GM18526 (cell line): ENCODE measurements at regions not wholly inside any gene's neighbourhood (a gene's known extent, or its start where the extent isn't known, plus 50 kb on each side); places are given as distances from the start of the nearest gene placed in this dataset.

ENCODE experiments used
- POLR2A ChIP-seq: IDR thresholded peaks from 3 replicates; pipeline ENCODE4 v1.6.1; 2011; ENCODE audit not compliant: insufficient read length; ENCODE audit errors: extremely low read depth

- no peak for TF ChIP-seq POLR2A
Measured at GRCh38 chr4:153068751-153069150, 132.6 kb downstream of the FHDC1 start.

DNA sequence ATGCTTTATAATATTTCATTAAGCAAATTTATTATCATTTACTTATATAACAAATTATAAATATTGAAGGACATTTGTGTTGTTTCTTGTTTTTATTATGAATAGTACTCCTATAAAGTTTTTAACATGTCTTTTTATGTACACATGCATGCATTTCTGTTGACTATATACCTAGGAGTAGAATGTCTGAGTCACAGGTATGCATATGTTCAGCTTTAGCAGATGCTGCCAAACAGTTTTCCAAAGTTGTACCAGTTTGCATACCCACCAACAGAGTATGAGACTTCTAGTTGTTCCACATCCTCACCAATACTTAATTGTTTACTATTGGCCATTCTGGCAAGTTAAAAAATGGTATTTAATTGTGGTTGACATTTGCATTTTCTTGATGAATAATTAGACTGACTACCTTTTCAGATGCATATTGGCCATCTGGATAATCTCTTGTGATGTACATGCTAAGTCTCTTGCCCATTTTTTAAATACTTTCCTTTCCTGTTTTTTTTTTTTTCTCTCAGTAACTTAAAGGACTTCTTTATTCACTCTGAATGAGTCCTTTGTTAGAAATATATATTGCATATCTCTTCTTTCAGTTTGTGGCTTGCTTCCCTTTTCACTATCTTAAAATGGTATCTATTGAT lies 132.2 kb upstream of the TRIM2 start:
- TF ChIP-seq POLR2A = no peak

- no peak for TF ChIP-seq POLR2A
Measured at GRCh38 chr4:153072661-153073060, 131.6 kb upstream of the TRIM2 start.

DNA sequence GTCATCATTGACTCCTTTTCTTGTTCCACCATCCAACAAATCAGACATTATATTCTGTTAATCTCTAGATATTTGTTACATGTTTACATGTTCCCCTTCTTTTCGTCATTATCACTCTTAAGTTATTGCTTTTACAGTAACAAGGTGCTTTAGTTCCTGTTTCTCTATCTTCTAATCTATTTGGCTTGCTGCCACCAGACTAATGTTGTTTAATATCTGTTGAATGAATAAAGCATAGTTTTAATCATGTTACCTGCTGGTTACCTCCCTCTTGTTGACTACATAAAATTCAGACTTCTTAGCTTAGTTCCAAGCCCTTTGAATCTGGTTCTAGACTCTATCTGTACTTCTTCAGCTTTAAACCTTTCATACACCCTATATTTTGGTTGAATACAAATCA lies 129.8 kb upstream of the TRIM2 start:
- no peak for TF ChIP-seq POLR2A

- TF ChIP-seq POLR2A = no peak
Measured at GRCh38 chr4:153074936-153075630, 129.2 kb upstream of the TRIM2 start.

DNA sequence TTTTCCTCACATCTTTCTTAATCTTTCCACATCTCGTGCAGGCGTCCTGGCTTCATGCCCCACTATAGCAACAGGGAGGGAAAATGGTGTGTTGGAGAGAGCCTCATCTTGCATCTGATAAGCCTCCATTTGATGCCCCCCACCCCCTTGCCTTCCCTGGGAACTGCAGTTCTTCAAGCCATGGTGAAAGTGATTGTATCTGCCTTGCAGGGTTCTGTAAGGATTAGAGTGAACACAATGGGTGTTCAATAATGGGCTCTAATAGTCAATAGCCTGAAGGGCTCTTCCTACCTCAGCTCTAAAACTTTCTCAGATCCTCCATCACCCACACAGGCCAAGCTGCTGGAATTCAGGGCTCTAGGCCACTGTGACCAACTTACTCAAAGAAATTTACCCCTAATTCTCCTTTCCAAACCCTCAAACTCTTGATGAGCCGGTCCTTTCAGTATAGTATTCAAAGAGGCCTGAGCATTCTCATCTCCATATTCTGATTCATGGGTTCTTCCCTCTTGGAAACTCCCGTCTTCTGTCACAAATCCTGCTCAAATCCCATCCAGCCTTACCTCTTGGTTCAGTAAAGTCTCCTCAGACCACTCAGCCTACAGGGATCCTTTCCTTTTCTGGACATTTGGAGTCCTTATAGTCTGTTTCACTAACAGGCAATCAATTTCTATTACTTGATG lies 128.3 kb upstream of the TRIM2 start:
- TF ChIP-seq POLR2A = no peak

DNA sequence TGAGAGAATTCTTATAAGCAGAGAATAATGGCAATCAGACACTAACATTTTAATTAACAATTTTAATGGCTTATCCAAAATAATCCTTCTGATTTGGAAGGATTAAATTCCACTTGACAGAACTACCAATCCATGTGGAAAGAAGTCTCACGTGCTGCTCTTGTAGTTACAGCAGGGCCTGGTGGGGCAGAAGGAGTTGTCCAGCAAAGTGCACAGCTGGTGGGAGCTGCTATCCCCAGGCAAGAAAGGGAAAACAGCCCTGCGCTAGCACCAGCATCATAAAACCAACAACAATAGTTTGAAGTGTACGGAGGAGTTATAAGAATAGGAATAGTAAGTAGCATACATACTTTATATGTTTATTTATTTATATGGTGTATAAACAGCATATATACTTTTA lies 127.4 kb upstream of the TRIM2 start:
- no peak for TF ChIP-seq POLR2A

DNA sequence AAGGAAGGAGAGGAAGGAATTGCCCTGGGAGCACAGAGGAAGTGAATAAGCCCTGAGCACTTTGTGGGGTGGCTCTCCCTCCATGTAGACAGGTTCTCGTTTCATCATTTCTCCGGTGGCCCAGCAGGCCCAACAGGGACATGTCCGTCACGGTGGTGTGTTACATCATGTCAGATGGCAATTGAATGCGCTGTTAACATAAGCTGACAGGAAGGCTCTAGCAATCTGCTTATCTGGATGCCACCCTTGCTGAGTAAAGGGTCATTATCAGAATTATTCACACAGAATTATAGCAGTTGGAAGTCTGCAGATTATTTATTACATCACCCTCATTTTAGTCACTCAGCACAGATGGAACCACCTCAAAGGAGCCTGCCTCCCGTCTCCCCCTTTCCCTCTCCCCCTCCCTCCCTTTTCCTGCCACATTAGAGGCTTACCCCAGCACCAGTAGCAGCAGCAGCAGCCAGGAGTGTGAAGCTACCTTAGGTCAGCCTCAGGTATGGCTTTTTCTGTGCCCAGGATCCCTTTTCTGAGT lies 124.3 kb upstream of the TRIM2 start:
- TF ChIP-seq POLR2A = no peak

- TF ChIP-seq POLR2A = no peak
Measured at GRCh38 chr4:153081006-153081580, 123.2 kb upstream of the TRIM2 start.

- no peak for TF ChIP-seq POLR2A
Measured at GRCh38 chr4:153081693-153082092, 122.5 kb upstream of the TRIM2 start.

- no peak for TF ChIP-seq POLR2A
Measured at GRCh38 chr4:153082322-153083301, 121.6 kb upstream of the TRIM2 start.

DNA sequence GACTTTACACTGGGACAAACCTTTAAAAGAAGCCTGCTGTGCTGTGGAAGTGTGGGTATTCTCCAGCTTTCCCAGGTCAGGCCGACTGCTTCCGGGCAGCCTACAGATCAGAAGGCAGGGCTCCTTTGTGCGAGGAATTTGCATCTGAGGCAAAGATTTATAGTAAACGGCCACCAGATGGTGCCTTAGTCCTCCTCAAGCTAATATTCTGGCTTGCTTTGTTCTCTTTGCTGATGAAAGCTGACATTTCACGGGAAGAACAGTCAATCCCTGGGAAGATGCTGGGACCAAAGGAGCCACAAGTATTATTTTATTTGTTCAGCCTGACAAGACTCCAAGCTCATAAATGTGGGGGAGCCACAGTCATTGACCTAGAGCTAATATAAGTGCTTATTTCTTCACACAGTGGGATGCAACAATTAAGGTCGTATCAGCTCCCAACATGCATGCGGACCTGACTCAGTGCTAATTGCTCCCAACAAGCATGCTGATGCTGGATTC lies 120.7 kb upstream of the TRIM2 start:
- no peak for TF ChIP-seq POLR2A

DNA sequence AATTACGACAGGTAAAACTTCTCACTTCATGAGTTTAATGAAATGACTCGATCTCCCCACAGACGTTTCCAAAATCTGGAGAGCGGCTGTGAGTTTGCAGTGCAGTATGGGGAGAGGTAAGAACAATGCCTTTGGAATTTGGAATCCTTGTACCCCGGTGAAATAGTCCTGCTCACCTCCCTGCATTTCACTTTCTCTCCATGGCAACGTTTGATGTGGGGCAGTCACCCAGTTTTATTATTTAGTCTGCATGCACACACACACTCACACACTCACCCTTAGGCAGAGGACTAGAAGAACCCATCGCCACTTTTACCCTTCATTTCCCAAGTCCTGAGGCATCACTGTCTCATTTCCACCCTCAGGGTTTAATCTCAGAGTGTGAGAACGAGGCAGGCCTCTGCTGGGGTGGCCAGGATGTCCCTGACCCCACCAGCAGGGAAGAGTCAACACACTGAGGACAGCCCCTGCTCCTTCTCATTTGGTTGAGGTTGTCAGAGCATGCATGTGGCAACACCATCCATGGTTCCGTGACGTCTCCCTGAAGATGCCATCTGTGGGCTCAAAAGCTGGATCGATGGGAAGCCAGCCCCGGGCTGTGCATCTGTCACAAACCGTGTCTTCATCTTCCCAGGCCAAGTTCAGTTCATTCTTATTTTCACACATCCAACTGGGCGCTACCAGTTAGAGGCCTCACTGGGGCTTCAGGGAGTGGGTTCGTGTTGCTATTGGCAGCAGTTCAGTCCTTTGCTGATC lies 119.8 kb upstream of the TRIM2 start:
- TF ChIP-seq POLR2A = no peak
